Peyer's patch (tissue), 4 donors: ENCODE measurements at regions not wholly inside any gene's neighbourhood (a gene's known extent, or its start where the extent isn't known, plus 50 kb on each side); places are given as distances from the start of the nearest gene placed in this dataset.

Experiments used
- CTCF ChIP-seq, 6 experiments: fragments of 450-650 bp in 4 of 6; fragments of 200-600 bp in 2 of 6; sonication (generic) in 1 of 6; IDR thresholded peaks; one replicate each; pipeline ENCODE4 v1.5.1; 2017 to 2019; ENCODE audit warnings: antibody characterized with exemption in 6 of 6, mild to moderate bottlenecking in 3 of 6, moderate library complexity in 1 of 6
- POLR2A ChIP-seq, 2 donors: fragments of 450-650 bp; IDR thresholded peaks; one replicate each; pipeline ENCODE4 v1.5.1; 2017; ENCODE audit warnings: antibody characterized with exemption in 2 of 2, mild to moderate bottlenecking in 2 of 2, moderate library complexity in 2 of 2

GRCh38 chr4:162909952-162910351, 256.7 kb downstream of the NAF1 start:
- TF ChIP-seq CTCF (IDR thresholded peaks at IDR 0.05) (no peak), POLR2A (IDR thresholded peaks at IDR 0.05) (no peak)
